ENCODE measurements at regions not wholly inside any gene's neighbourhood (a gene's known extent, or its start where the extent isn't known, plus 50 kb on each side); places are given as distances from the start of the nearest gene placed in this dataset.

DNA sequence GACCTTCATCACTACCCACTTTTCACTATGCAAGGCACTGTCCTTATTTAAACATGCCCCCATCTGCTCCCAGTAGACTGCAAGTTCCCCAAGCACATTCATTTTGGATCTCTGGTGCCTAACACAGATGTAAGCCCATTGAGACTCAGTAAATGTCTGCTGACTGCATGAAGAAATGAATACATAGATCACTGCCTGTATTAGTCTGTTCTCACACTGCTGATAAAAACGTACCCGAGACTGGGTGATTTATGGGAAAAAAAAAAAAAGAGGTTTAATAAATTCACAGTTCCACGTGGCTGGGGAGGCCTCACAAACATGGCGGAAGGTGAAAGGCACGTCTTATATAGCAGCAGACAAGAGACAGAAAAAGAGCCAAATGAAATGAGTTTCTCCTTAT, 204.9 kb downstream of the ATG4C start:
- Histone ChIP-seq H3K4me3 (ENCODE audit: low read length) (no peak overlapping the region), H3K27me3 (ENCODE audit: control insufficient read depth, insufficient read depth, low read length) (no peaks in the 10 kb centered on the region), H3K27ac (ENCODE audit: low read length) (no peak overlapping the region), H3K9ac (ENCODE audit: low read length) (no peak overlapping the region), H3K4me1 (ENCODE audit: control insufficient read depth, low read depth, low read length) (peaks cover 7% of the 10 kb centered on the region), H3K9me3 (ENCODE audit: control insufficient read depth, low read depth, low read length) (no peaks in the 10 kb centered on the region), H3K36me3 (ENCODE audit: control insufficient read depth, low read depth, low read length) (no peaks in the 10 kb centered on the region)

DNA sequence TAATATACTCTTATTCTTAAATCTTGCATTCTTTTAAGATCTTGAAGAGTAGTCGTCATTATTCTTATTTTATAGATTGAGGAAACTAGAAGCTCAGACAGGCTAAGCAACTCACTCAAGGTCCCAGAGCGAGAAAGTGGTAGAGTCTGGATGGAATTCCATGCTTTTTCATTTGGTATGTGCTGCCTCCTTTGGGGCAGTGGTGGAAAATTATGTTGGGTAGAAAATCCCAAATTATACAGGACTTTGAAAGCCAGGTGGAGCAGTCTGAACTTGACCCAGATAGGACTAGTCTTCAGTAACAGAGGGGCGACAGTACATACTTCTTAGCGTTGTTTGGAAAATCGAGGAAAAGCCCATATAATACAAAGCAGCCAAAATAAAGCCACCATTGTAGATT, 205.6 kb downstream of the ATG4C start:
- Histone ChIP-seq H3K4me3 (ENCODE audit: low read length) (no peak overlapping the region), H3K27me3 (ENCODE audit: control insufficient read depth, insufficient read depth, low read length) (no peaks in the 10 kb centered on the region), H3K9me3 (ENCODE audit: control insufficient read depth, low read depth, low read length) (no peaks in the 10 kb centered on the region), H3K27ac (ENCODE audit: low read length) (no peak overlapping the region), H3K36me3 (ENCODE audit: control insufficient read depth, low read depth, low read length) (no peaks in the 10 kb centered on the region), H3K9ac (ENCODE audit: low read length) (no peak overlapping the region), H3K4me1 (ENCODE audit: control insufficient read depth, low read depth, low read length) (peaks cover 7% of the 10 kb centered on the region)

DNA sequence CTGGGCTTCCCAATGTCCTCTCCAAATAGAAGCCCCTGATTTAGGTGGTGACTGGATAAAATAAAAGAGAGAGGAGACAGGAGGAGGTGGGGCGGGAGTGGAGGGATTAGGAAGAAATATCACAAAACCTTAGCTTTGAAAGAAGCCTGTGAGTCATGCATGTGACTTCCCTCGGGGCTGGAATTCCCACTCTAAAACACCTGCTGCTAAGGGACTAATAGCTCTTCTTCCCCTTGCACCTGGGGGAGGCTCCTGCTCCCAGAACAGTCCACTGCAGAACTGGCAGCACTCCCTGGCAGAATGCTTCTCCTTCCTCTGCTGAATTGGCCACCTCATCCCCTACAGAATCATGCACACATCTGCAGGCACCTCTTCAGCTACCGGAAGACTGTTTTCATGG, 207.2 kb downstream of the ATG4C start:
- H3K9me3 ChIP-seq (ENCODE audit: control insufficient read depth, low read depth, low read length): no peaks in the 10 kb centered on the region
- H3K9ac ChIP-seq (ENCODE audit: low read length): no peak overlapping the region
- peaks cover 7% of the 10 kb centered on the region for H3K4me1 ChIP-seq (ENCODE audit: control insufficient read depth, low read depth, low read length)
- no peaks in the 10 kb centered on the region for H3K36me3 ChIP-seq (ENCODE audit: control insufficient read depth, low read depth, low read length)
- H3K4me3 ChIP-seq (ENCODE audit: low read length): no peak overlapping the region
- no peaks in the 10 kb centered on the region for H3K27me3 ChIP-seq (ENCODE audit: control insufficient read depth, insufficient read depth, low read length)
- no peak overlapping the region for H3K27ac ChIP-seq (ENCODE audit: low read length)

DNA sequence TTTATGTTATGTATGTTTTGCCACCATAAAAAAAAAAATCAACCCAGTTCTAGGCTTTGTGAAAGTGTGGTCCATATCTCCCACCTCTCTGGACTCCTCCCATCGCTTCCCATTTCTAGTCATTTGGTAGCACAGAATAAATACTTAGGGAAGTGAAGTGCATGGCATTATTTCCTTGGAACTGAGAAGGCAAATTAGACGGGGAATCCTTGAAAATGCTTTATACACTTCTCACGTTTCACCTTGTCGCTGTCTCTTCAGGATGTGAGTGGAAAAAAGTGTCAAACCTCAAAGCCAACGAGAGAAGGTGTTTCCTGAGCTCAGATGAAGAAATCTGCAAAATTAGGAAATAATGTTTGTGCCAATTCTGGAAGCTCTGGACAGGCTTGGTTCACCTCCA, 209.9 kb downstream of the ATG4C start:
- no peak overlapping the region for H3K9ac ChIP-seq (ENCODE audit: low read length)
- no peaks in the 10 kb centered on the region for H3K27me3 ChIP-seq (ENCODE audit: control insufficient read depth, insufficient read depth, low read length)
- H3K4me3 ChIP-seq (ENCODE audit: low read length): no peak overlapping the region
- no peaks in the 10 kb centered on the region for H3K9me3 ChIP-seq (ENCODE audit: control insufficient read depth, low read depth, low read length)
- H3K27ac ChIP-seq (ENCODE audit: low read length): no peak overlapping the region
- no peaks in the 10 kb centered on the region for H3K36me3 ChIP-seq (ENCODE audit: control insufficient read depth, low read depth, low read length)
- H3K4me1 ChIP-seq (ENCODE audit: control insufficient read depth, low read depth, low read length): peaks cover 10% of the 10 kb centered on the region

DNA sequence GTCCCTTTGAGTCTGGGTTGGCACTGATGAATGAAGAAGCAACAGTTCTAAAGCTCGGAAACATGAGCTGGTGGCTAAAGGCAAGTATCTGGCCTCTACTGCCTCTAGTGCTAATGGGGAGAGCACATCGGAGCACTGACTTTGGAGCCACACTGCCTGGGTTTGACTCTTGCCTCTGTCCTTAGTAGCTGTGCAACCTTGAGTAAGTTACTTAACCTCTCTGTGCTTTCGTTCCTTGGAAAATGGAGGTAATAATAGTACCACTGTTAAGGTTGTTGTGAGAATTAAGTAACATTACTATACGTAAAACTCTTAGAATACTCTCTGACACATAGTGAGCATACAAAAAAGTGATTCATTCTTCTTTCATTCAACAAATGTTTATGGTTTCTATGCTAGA, 211.2 kb downstream of the ATG4C start:
- Histone ChIP-seq H3K9me3 (ENCODE audit: control insufficient read depth, low read depth, low read length) (no peaks in the 10 kb centered on the region), H3K36me3 (ENCODE audit: control insufficient read depth, low read depth, low read length) (no peaks in the 10 kb centered on the region), H3K27me3 (ENCODE audit: control insufficient read depth, insufficient read depth, low read length) (no peaks in the 10 kb centered on the region), H3K4me3 (ENCODE audit: low read length) (no peak overlapping the region), H3K27ac (ENCODE audit: low read length) (no peak overlapping the region), H3K9ac (ENCODE audit: low read length) (no peak overlapping the region), H3K4me1 (ENCODE audit: control insufficient read depth, low read depth, low read length) (peaks cover 10% of the 10 kb centered on the region)

DNA sequence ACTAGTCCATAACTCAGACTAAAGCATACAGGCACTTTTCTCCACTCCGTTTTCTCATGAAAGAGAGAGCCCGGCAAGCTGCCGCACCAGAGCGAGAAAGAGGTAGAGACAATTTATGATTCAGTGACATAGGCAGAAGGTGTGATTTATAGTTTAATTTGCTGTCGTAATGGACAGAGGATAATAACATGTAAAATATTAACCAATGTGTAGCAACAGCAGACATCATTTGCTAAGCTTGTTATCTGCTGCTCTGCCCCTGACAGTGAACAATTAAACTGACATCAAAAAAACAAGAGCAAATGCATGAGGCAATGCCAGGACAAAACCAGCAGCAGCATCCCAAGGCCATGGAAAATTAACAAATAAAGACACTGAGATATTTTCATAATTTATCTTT, 214.0 kb downstream of the ATG4C start:
- Histone ChIP-seq H3K36me3 (ENCODE audit: control insufficient read depth, low read depth, low read length) (no peaks in the 10 kb centered on the region), H3K27me3 (ENCODE audit: control insufficient read depth, insufficient read depth, low read length) (no peaks in the 10 kb centered on the region), H3K27ac (ENCODE audit: low read length) (no peak overlapping the region), H3K4me1 (ENCODE audit: control insufficient read depth, low read depth, low read length) (peaks cover 8% of the 10 kb centered on the region), H3K9me3 (ENCODE audit: control insufficient read depth, low read depth, low read length) (no peaks in the 10 kb centered on the region), H3K9ac (ENCODE audit: low read length) (no peak overlapping the region), H3K4me3 (ENCODE audit: low read length) (no peak overlapping the region)

DNA sequence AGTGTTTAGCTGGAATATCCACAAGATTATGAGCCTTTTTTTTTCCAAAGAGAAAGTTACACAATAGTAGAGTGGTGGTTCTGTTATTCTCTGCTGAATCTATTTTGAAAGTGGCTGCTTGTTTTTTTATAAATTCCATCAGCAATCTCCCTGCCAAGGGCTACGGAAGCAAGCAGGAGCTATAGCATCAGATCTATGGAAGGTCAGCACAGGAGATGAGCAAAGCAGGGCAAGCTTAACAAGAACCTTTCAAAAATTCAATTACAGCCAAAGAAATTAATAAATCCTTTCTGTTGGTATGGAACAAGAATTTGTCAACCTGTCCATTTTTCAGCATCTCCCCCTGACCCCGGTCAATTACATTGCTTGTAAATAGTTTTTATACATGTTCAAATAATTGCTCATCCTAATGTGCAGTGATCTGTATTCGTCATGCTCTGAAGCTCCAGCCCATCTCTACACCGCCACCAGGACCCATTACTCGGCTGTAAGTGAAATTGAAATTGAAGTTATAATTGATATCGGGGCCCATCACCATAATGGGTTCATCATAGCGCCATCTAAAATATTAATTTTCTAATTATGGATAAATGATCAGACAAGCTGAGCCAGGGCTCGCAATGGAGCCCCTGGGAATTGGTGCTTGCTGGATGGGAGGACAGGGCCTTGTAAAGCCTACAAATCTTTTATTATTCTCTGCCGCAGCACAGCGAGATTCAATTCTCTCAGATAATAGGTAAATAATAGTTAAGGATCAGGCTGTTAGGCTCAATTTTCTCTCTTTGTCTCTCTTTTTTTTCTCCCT, 215.1 kb downstream of the ATG4C start:
- no peaks in the 10 kb centered on the region for H3K27me3 ChIP-seq (ENCODE audit: control insufficient read depth, insufficient read depth, low read length)
- H3K36me3 ChIP-seq (ENCODE audit: control insufficient read depth, low read depth, low read length): no peaks in the 10 kb centered on the region
- no peaks in the 10 kb centered on the region for H3K9me3 ChIP-seq (ENCODE audit: control insufficient read depth, low read depth, low read length)
- no peak overlapping the region for H3K9ac ChIP-seq (ENCODE audit: low read length)
- H3K4me3 ChIP-seq (ENCODE audit: low read length): no peak overlapping the region
- H3K4me1 ChIP-seq (ENCODE audit: control insufficient read depth, low read depth, low read length): peaks cover 8% of the 10 kb centered on the region
- H3K27ac ChIP-seq (ENCODE audit: low read length): no peak overlapping the region

DNA sequence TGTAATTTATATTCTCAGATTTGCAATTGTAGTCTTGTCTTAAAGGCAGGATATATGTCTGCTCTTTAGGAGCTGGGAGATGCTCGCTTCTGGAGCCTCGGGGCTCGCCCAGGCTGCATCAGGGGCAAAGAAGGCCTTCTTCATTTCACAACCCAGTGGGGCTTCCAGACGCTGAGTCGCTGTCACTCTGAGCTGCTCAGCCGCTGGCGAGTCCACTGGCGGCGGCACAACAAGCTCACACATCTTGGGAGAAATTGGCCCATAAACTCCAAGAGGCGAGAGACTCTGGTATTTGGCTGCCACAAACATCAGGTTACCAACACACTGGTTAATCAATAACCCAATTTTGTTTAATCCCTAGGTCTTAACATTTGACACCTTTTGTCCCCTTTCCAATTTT, 216.6 kb downstream of the ATG4C start:
- no peaks in the 10 kb centered on the region for H3K27me3 ChIP-seq (ENCODE audit: control insufficient read depth, insufficient read depth, low read length)

DNA sequence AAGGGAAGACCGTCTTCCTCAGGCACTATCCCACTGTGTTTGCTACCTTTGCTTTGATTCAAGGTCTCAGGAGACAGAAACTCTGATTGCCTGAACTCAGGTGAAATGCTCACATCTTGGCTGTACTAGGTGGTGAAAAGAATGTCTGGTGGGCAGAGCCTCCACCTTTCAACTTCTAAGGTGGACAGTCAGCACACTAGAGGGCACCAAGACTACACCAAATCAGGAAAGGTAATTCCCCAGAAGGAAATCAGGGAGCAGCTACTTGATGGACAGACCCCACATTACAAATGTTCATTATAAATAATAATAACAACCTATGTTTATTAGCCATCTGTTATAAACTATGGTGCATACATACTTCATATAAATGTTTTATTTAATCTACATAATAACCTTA, 220.9 kb downstream of the ATG4C start:
- Histone ChIP-seq H3K9me3 (ENCODE audit: control insufficient read depth, low read depth, low read length) (no peaks in the 10 kb centered on the region), H3K27ac (ENCODE audit: low read length) (no peak overlapping the region), H3K4me1 (ENCODE audit: control insufficient read depth, low read depth, low read length) (peaks cover 4% of the 10 kb centered on the region), H3K27me3 (ENCODE audit: control insufficient read depth, insufficient read depth, low read length) (no peaks in the 10 kb centered on the region), H3K4me3 (ENCODE audit: low read length) (no peak overlapping the region), H3K36me3 (ENCODE audit: control insufficient read depth, low read depth, low read length) (no peaks in the 10 kb centered on the region), H3K9ac (ENCODE audit: low read length) (no peak overlapping the region)

More for the DNA sequence above, 216.6 kb downstream of the ATG4C start:
- peaks cover 8% of the 10 kb centered on the region for H3K4me1 ChIP-seq (ENCODE audit: control insufficient read depth, low read depth, low read length)
- H3K36me3 ChIP-seq (ENCODE audit: control insufficient read depth, low read depth, low read length): no peaks in the 10 kb centered on the region
- H3K4me3 ChIP-seq (ENCODE audit: low read length): no peak overlapping the region
- H3K27ac ChIP-seq (ENCODE audit: low read length): no peak overlapping the region
- H3K9me3 ChIP-seq (ENCODE audit: control insufficient read depth, low read depth, low read length): no peaks in the 10 kb centered on the region
- H3K9ac ChIP-seq (ENCODE audit: low read length): no peak overlapping the region

DNA sequence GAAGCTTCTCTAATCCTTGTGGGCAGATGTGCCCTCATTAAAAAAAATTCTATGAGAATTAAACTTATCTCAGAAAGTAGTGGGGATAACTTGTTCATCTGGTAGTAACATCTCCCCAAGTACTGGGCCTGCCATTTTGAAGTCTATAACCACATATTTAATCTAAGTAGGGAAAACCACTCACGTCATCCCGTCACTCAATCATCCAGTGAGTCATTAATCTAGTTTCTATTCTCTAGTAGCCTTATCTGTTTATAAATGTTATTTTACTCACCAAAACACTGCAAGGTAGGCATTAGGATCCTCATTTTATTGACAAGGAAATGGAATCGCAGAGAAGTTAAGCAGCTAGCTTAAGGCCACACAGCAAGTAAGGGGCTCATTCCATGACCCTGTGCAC, 221.9 kb downstream of the ATG4C start:
- Histone ChIP-seq H3K9me3 (ENCODE audit: control insufficient read depth, low read depth, low read length) (no peaks in the 10 kb centered on the region), H3K27me3 (ENCODE audit: control insufficient read depth, insufficient read depth, low read length) (no peaks in the 10 kb centered on the region), H3K27ac (ENCODE audit: low read length) (no peak overlapping the region), H3K36me3 (ENCODE audit: control insufficient read depth, low read depth, low read length) (no peaks in the 10 kb centered on the region), H3K4me1 (ENCODE audit: control insufficient read depth, low read depth, low read length) (peaks cover 2% of the 10 kb centered on the region), H3K4me3 (ENCODE audit: low read length) (no peak overlapping the region), H3K9ac (ENCODE audit: low read length) (no peak overlapping the region)

DNA sequence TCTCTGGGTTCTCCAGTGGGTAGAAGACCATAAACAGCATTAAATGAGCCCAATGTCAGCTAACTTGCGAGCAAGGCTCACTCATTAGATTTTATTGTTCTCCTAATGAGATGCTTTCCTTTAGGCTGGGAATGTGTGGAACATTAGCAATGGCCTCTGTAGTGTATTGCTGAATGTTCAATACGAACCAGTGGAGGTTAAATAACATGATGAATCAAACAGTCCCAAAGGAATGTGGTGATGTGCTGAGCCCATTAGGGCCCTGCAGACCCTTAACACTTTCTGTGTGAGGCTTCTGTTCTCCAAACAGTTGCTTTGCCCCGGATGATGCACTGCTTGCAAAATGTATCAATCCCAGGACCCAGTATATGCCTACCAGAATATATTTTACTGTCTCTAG, 225.5 kb downstream of the ATG4C start:
- Histone ChIP-seq H3K4me3 (ENCODE audit: low read length) (no peak overlapping the region), H3K27ac (ENCODE audit: low read length) (no peak overlapping the region), H3K4me1 (ENCODE audit: control insufficient read depth, low read depth, low read length) (no peaks in the 10 kb centered on the region), H3K27me3 (ENCODE audit: control insufficient read depth, insufficient read depth, low read length) (no peaks in the 10 kb centered on the region), H3K9me3 (ENCODE audit: control insufficient read depth, low read depth, low read length) (no peaks in the 10 kb centered on the region), H3K36me3 (ENCODE audit: control insufficient read depth, low read depth, low read length) (no peaks in the 10 kb centered on the region), H3K9ac (ENCODE audit: low read length) (no peak overlapping the region)

DNA sequence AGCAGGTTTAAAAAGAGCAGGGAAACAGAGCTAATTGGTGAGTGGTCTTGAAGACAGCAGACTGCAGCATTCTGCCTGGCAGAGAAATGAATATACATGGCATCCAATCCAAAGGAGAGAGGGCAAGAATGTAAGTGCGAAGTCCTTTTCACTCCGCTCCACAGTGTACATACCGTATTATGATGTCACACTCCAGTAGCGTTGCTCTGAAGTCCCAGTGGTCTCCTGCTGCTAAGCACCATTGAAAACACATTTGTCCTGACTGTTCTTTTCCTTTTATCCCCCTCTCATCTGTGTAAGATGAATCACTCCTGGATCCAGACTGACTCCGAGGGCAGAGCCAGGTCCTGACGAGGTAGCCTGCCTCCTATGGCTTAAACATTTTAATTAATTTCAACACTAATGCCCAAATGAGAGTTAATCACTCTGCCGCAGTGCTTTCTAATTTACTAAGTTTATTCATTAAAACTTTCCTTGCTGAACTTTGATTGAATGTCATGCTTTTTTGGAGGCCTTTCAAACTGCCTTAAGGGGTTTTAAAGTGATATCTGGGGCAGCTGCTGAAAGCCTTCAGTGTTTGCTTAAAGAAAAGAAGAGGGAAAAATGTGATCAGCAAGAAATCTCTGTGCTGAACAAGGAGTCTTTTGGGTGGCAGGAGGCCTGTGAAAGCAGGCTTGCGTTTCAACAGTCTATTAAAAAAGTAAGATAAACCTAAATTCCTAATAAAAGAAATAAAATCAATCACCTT, 227.2 kb downstream of the ATG4C start:
- H3K27me3 ChIP-seq (ENCODE audit: control insufficient read depth, insufficient read depth, low read length): no peaks in the 10 kb centered on the region
- no peaks in the 10 kb centered on the region for H3K9me3 ChIP-seq (ENCODE audit: control insufficient read depth, low read depth, low read length)
- no peaks in the 10 kb centered on the region for H3K4me1 ChIP-seq (ENCODE audit: control insufficient read depth, low read depth, low read length)
- H3K36me3 ChIP-seq (ENCODE audit: control insufficient read depth, low read depth, low read length): no peaks in the 10 kb centered on the region
- no peak overlapping the region for H3K27ac ChIP-seq (ENCODE audit: low read length)
- H3K9ac ChIP-seq (ENCODE audit: low read length): no peak overlapping the region
- H3K4me3 ChIP-seq (ENCODE audit: low read length): no peak overlapping the region
